SK-N-SH (cell line): ENCODE measurements at regions not wholly inside any gene's neighbourhood (a gene's known extent, or its start where the extent isn't known, plus 50 kb on each side); places are given as distances from the start of the nearest gene placed in this dataset.

Experiments used
- CTCF ChIA-PET: fragments of 300-600, 350-600 bp; formaldehyde crosslinking; extraction: SDS; loops from one replicate; lab custom pipeline; 2021; lab: Yijun Ruan, JAX
- POLR2A ChIA-PET: fragments of 350-600 bp; sonication (Branson Sonifier 250); formaldehyde crosslinking; extraction: SDS; loops from one replicate; lab custom pipeline; 2020; ENCODE audit warnings: antibody characterized with exemption, inconsistent platforms; lab: Yijun Ruan, JAX
- DNase-seq: peaks from one replicate; pipeline ENCODE4 v3.0.0; 2012
- H2AFZ ChIP-seq: fragments of 200-600 bp; sonication (generic); 2 replicates; pipeline ENCODE4 v1.8.1; 2016; ENCODE audit warnings: antibody characterized with exemption, mild to moderate bottlenecking, low read depth
- H3F3A ChIP-seq: fragments of 200-600 bp; sonication (generic); replicated peaks from 2 replicates; pipeline ENCODE3; 2016; ENCODE audit warnings: antibody characterized with exemption, mild to moderate bottlenecking; ENCODE audit not compliant: insufficient read depth
- H3K27ac ChIP-seq, 2 experiments: fragments of 200-500 bp in 1 of 2; fragments of 200-600 bp in 1 of 2; sonication (Bioruptor generic) in 1 of 2; sonication (generic), shearing (Covaris generic) in 1 of 2; 2 replicates each; pipeline versions ENCODE4 v1.5.1 to v1.6.1; 2014 to 2016; ENCODE audit warnings: low read depth in 2 of 2, inconsistent platforms in 1 of 2, low read length in 1 of 2, mild to moderate bottlenecking in 1 of 2, mixed read lengths in 1 of 2
- H3K27me3 ChIP-seq: fragments of 200-600 bp; sonication (generic), shearing (Covaris generic); 2 replicates; pipeline ENCODE4 v1.6.1; 2016; ENCODE audit warnings: mixed run types; ENCODE audit not compliant: insufficient read depth
- H3K36me3 ChIP-seq, 2 experiments: fragments of 200-500 bp in 1 of 2; fragments of 200-600 bp in 1 of 2; sonication (Bioruptor generic) in 1 of 2; sonication (generic) in 1 of 2; replicated peaks in 1 of 2; 2 replicates each; pipeline versions ENCODE3 to v1.5.1; 2014 to 2016; ENCODE audit warnings: low read length in 1 of 2, mild to moderate bottlenecking in 1 of 2; ENCODE audit not compliant: insufficient read depth in 2 of 2, control insufficient read depth in 1 of 2
- H3K4me1 ChIP-seq, 2 experiments: fragments of 200-500 bp in 1 of 2; fragments of 200-600 bp in 1 of 2; sonication (Bioruptor generic) in 1 of 2; sonication (generic), shearing (Covaris generic) in 1 of 2; 2 replicates each; pipeline versions ENCODE4 v1.5.1 to v1.6.1; 2014 to 2016; ENCODE audit warnings: low read depth in 1 of 2, low read length in 1 of 2, mixed run types in 1 of 2; ENCODE audit not compliant: insufficient read depth in 2 of 2, control insufficient read depth in 1 of 2
- H3K4me2 ChIP-seq: fragments of 200-600 bp; sonication (generic), shearing (Covaris generic); 2 replicates; pipeline ENCODE4 v1.6.1; 2017; ENCODE audit warnings: mixed run types
- H3K4me3 ChIP-seq, 2 experiments: fragments of 200-500 bp in 1 of 2; fragments of 200-600 bp in 1 of 2; sonication (Bioruptor generic) in 1 of 2; sonication (generic), shearing (Covaris generic) in 1 of 2; 2 replicates each; pipeline versions ENCODE4 v1.5.1 to v1.8.1; 2014 to 2016; ENCODE audit warnings: low read depth in 2 of 2, inconsistent platforms in 1 of 2, low read length in 1 of 2, mild to moderate bottlenecking in 1 of 2, mixed read lengths in 1 of 2, moderate library complexity in 1 of 2
- H3K79me2 ChIP-seq: fragments of 200-600 bp; sonication (generic); 2 replicates; pipeline ENCODE4 v1.8.1; 2017; ENCODE audit warnings: mild to moderate bottlenecking; ENCODE audit not compliant: insufficient read depth
- H3K9ac ChIP-seq: fragments of 200-600 bp; sonication (generic); 2 replicates; pipeline ENCODE4 v1.6.1; 2017; ENCODE audit warnings: mixed run types
- H3K9me2 ChIP-seq: fragments of 200-600 bp; sonication (generic); 2 replicates; pipeline ENCODE4 v1.6.1; 2017; ENCODE audit warnings: mixed run types
- H3K9me3 ChIP-seq: fragments of 200-600 bp; sonication (generic); 2 replicates; pipeline ENCODE4 v1.6.1; 2017; ENCODE audit warnings: mixed run types, mild to moderate bottlenecking, moderate library complexity
- H4K20me1 ChIP-seq: fragments of 200-600 bp; sonication (generic); 2 replicates; pipeline ENCODE4 v1.6.1; 2017; ENCODE audit warnings: mild to moderate bottlenecking, mixed run types; ENCODE audit not compliant: insufficient read depth
- CHD2 ChIP-seq: fragments of 150-350 bp; IDR thresholded peaks from 2 replicates; pipeline ENCODE4 v1.6.1; 2018; ENCODE audit warnings: low read length; ENCODE audit not compliant: partially characterized antibody
- ELF1 ChIP-seq: IDR thresholded peaks from 2 replicates; pipeline ENCODE4 v1.4.0; 2012
- EP300 ChIP-seq, 2 experiments: IDR thresholded peaks; 2 replicates each; pipeline versions ENCODE4 v1.4.0 to v1.6.1; 2012; ENCODE audit warnings: borderline replicate concordance in 1 of 2, low read depth in 1 of 2, low read length in 1 of 2
- FOXJ3 ChIP-seq: sonication (generic); formaldehyde crosslinking; IDR thresholded peaks from 2 replicates; pipeline ENCODE4 v1.5.1; 2020; ENCODE audit warnings: mild to moderate bottlenecking, missing genetic modification reagents
- FOXM1 ChIP-seq: IDR thresholded peaks from 2 replicates; pipeline ENCODE4 v1.4.0; 2012; ENCODE audit warnings: low read depth, mild to moderate bottlenecking
- JUND ChIP-seq: IDR thresholded peaks from 2 replicates; pipeline ENCODE4 v1.4.0; 2012
- MEF2A ChIP-seq: IDR thresholded peaks from 2 replicates; pipeline ENCODE4 v1.4.0; 2012; ENCODE audit warnings: low read depth, borderline replicate concordance
- NFIC ChIP-seq: IDR thresholded peaks from 2 replicates; pipeline ENCODE4 v1.4.0; 2012; ENCODE audit warnings: borderline replicate concordance
- PBX3 ChIP-seq: IDR thresholded peaks from 2 replicates; pipeline ENCODE4; 2012
- POLR2AphosphoS5 ChIP-seq: IDR thresholded peaks from 2 replicates; pipeline ENCODE4 v1.6.1; 2012; ENCODE audit warnings: low read depth, low read length
- RCOR1 ChIP-seq: fragments of 150-350 bp; IDR thresholded peaks from 2 replicates; pipeline ENCODE4 v1.6.1; 2017; ENCODE audit warnings: antibody characterized with exemption, low read length
- REST ChIP-seq: IDR thresholded peaks from 2 replicates; pipeline ENCODE4 v1.6.1; 2012; ENCODE audit warnings: mild to moderate bottlenecking, low read depth, low read length, moderate library complexity
- RFX5 ChIP-seq: IDR thresholded peaks from 2 replicates; pipeline ENCODE4 v1.6.1; 2012; ENCODE audit warnings: mild to moderate bottlenecking, improper control_type of control experiment, low read length
- RXRA ChIP-seq: IDR thresholded peaks from 2 replicates; pipeline ENCODE4 v1.4.0; 2012; ENCODE audit warnings: low read depth, mild to moderate bottlenecking, borderline replicate concordance
- TAF1 ChIP-seq: IDR thresholded peaks from 2 replicates; pipeline ENCODE4 v1.6.1; 2012; ENCODE audit warnings: low read depth, mild to moderate bottlenecking, low read length, moderate library complexity, borderline replicate concordance
- TCF12 ChIP-seq: IDR thresholded peaks from 2 replicates; pipeline ENCODE4 v1.4.0; 2012
- TEAD4 ChIP-seq: IDR thresholded peaks from 2 replicates; pipeline ENCODE4 v1.4.0; 2012; ENCODE audit warnings: mild to moderate bottlenecking, borderline replicate concordance; ENCODE audit not compliant: insufficient read depth
- YY1 ChIP-seq: IDR thresholded peaks from 2 replicates; pipeline ENCODE4 v1.4.0; 2012; ENCODE audit warnings: low read depth, mild to moderate bottlenecking
- WGBS: methylation state at CpG from one replicate; pipeline ENCODE4 v1.1.6; 2017; ENCODE audit warnings: low lambda C conversion rate; 5-methylcytosine and 5-hydroxymethylcytosine counted together
- TF ChIP-seq, protein P1 (sequence below): IDR thresholded peaks from 2 replicates; pipeline ENCODE4 v1.4.0; 2012; ENCODE audit warnings: low read depth
- TF ChIP-seq, protein P2 (sequence below): IDR thresholded peaks from 2 replicates; pipeline ENCODE4 v1.4.0; 2012; ENCODE audit warnings: low read depth, borderline replicate concordance

DNA sequence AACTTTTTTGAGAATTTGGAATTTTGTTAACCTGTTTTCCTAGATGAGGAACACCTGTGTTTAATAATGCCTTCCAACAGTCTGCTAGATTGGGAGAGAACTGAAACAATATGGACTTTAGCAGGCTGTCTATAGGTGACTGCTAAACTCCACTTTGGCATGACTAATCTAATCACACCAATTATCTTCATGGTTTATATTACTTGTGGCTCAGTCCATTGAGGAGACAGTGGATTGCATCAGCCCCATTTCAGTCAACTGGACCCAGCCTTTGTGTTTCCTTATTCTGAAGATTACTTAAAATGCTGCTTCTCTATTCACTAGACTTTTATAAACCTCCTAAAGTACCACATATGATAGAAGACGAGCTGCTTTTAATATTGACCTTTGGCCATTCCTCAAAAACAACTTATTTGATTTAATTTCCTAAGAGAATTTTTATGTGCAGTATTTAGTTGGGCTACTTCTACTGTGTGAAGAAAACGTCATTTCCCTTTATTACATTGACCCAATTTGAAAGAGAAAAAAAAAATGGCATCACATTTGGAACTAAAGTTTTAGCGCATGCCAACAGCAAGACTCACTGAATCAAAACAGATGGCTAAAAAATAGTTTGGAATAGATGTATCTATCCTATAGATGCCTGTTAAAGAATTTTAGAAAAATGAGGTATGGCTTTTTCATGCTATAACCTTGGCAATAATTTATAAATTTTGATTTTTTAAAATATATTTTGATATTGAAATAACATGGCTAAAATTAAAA lies 295.8 kb downstream of the NDFIP2 start:
- H3K4me1 ChIP-seq = peaks cover 7 to 18% of the 10 kb centered on the region in 2 experiments
- H3K9ac ChIP-seq = no peak overlapping the region
- H3K4me2 ChIP-seq = no peak overlapping the region
- TF ChIP-seq TEAD4 (no peak), CHD2 (no peak), YY1 (no peak), RFX5 (no peak), ELF1 (no peak), JUND (no peak), RXRA (no peak), PBX3 (no peak), EP300 (IDR thresholded peaks at IDR 0.05; ENCODE audit: borderline replicate concordance in 1 of 2, low read depth in 1 of 2, low read length in 1 of 2) (no peak), REST (no peak), POLR2AphosphoS5 (no peak), MEF2A (no peak), NFIC (no peak), TCF12 (no peak), TAF1 (no peak), FOXM1 (no peak), RCOR1 (no peak), FOXJ3 (CRISPR knock-in tag) (no peak)
- TF ChIP-seq, protein P1, sequence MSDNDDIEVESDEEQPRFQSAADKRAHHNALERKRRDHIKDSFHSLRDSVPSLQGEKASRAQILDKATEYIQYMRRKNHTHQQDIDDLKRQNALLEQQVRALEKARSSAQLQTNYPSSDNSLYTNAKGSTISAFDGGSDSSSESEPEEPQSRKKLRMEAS = no peak
- TF ChIP-seq, protein P2, sequence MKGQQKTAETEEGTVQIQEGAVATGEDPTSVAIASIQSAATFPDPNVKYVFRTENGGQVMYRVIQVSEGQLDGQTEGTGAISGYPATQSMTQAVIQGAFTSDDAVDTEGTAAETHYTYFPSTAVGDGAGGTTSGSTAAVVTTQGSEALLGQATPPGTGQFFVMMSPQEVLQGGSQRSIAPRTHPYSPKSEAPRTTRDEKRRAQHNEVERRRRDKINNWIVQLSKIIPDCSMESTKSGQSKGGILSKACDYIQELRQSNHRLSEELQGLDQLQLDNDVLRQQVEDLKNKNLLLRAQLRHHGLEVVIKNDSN = no peak
- TF ChIP-seq, all 33 proteins: peak for 0
- no peak for DNase-seq
- Histone ChIP-seq H3K9me3 (0 out of 2 replicates have a peak, but pooled peaks cover under 1% of the 10 kb centered on the region), H3K36me3 (no peaks in the 10 kb centered on the region), H3K27me3 (no peaks in the 10 kb centered on the region), H3K27ac (peak overlapping the region; percentile 12 to 76; a peak in 3 of 4 replicates), H3K4me3 (no peak overlapping the region), H3F3A (peaks cover 6% of the 10 kb centered on the region), H4K20me1 (no peaks in the 10 kb centered on the region), H3K9me2 (no peaks in the 10 kb centered on the region), H3K79me2 (no peaks in the 10 kb centered on the region; the same call in 1 of the 2 replicates), H2AFZ (no peak overlapping the region)
- POLR2A ChIA-PET = no interaction called here
- CTCF ChIA-PET = no interaction called here
- 90% methylated on average over 3 of the region's 3 CpGs for WGBS
